ACC112 (cell line): ENCODE measurements at regions not wholly inside any gene's neighbourhood (a gene's known extent, or its start where the extent isn't known, plus 50 kb on each side); places are given as distances from the start of the nearest gene placed in this dataset.

Experiments
- H2AFZ ChIP-seq: fragments of 200-600 bp; sonication (generic); one replicate; pipeline ENCODE4 v1.6.0; 2017; ENCODE audit warnings: antibody characterized with exemption, low read length; ENCODE audit not compliant: unreplicated experiment
- H3K27ac ChIP-seq: fragments of 200-600 bp; sonication (generic); 2 replicates; pipeline ENCODE4 v1.5.1; 2014; ENCODE audit warnings: low read depth, mild to moderate bottlenecking, antibody characterized with exemption, low read length, moderate library complexity
- H3K27me3 ChIP-seq: fragments of 200-600 bp; sonication (generic); 2 replicates; pipeline ENCODE4 v1.6.1; 2014; ENCODE audit warnings: mild to moderate bottlenecking, antibody characterized with exemption, low read length, moderate library complexity, mixed read lengths; ENCODE audit not compliant: insufficient read depth
- H3K36me3 ChIP-seq: fragments of 200-600 bp; sonication (generic); 2 replicates; pipeline ENCODE4 v1.6.1; 2016; ENCODE audit warnings: mild to moderate bottlenecking, antibody characterized with exemption, low read length, moderate library complexity, mixed read lengths; ENCODE audit not compliant: insufficient read depth
- H3K4me1 ChIP-seq: fragments of 200-600 bp; sonication (generic); one replicate; pipeline ENCODE4 v1.6.1; 2016; ENCODE audit warnings: low read length, mixed read lengths; ENCODE audit not compliant: insufficient read depth, unreplicated experiment, control insufficient read depth
- H3K4me3 ChIP-seq: fragments of 200-600 bp; sonication (generic); 2 replicates; pipeline ENCODE4 v1.5.1; 2014; ENCODE audit warnings: mild to moderate bottlenecking, low read depth, low read length
- H3K79me2 ChIP-seq: fragments of 200-600 bp; sonication (generic); one replicate; pipeline ENCODE4 v1.6.0; 2016; ENCODE audit warnings: low read length; ENCODE audit not compliant: control insufficient read depth, unreplicated experiment, insufficient read depth

DNA sequence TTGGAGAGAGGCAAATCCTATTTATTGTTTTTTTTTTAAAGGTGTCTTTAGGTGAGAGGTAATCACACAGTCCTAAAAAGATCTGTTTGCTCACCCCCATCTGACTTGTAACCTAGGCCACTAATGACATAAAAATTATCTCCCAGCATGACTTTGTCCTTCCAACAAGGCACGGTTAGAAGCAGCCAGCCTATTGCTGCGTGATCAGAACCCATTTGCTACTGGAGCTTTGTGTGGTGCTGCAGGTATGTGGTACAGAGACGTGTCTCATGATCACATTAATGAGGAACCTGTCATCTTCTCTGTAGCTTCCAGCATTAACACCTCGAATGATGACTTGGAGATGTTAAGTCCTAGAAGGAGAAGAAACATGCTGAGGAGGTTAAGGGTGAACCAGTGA lies 555.8 kb upstream of the TLE4 start:
- no peak overlapping the region for H3K4me3 ChIP-seq
- no peak overlapping the region for H3K27ac ChIP-seq
- no peaks in the 10 kb centered on the region for H3K27me3 ChIP-seq
- H3K79me2 ChIP-seq = no peaks in the 10 kb centered on the region
- no peak overlapping the region for H2AFZ ChIP-seq
- peaks cover 34% of the 10 kb centered on the region for H3K4me1 ChIP-seq
- no peaks in the 10 kb centered on the region for H3K36me3 ChIP-seq

DNA sequence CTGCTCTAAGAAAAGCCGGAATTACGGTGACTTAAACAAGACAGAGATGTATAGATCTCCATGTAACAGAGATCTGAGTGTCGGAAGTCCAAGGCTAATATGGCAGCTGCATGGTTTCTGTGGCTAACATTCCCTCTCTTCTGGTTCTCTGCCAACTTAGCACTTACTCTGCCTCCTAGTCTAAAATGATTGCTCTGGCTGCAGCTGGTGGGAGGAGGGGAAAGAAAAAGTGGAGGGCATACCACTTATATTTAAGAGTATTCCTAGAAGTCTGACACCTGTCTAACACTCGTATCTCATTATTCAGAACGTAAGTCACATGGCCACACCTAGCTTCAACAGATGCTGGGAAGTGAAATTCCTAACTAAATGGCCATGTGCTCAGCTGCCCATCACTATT lies 551.5 kb upstream of the TLE4 start:
- Histone ChIP-seq H3K4me3 (no peak overlapping the region), H3K36me3 (no peaks in the 10 kb centered on the region), H2AFZ (no peak overlapping the region), H3K27me3 (no peaks in the 10 kb centered on the region), H3K4me1 (peaks cover 27% of the 10 kb centered on the region), H3K79me2 (no peaks in the 10 kb centered on the region), H3K27ac (no peak overlapping the region)

- Histone ChIP-seq H3K36me3 (no peaks in the 10 kb centered on the region), H3K4me1 (peaks cover 22% of the 10 kb centered on the region), H3K4me3 (no peak overlapping the region), H2AFZ (no peak overlapping the region), H3K27me3 (no peaks in the 10 kb centered on the region), H3K27ac (no peak overlapping the region), H3K79me2 (no peaks in the 10 kb centered on the region)
Observed at GRCh38 chr9:79021084-79021483, 550.7 kb upstream of the TLE4 start.

DNA sequence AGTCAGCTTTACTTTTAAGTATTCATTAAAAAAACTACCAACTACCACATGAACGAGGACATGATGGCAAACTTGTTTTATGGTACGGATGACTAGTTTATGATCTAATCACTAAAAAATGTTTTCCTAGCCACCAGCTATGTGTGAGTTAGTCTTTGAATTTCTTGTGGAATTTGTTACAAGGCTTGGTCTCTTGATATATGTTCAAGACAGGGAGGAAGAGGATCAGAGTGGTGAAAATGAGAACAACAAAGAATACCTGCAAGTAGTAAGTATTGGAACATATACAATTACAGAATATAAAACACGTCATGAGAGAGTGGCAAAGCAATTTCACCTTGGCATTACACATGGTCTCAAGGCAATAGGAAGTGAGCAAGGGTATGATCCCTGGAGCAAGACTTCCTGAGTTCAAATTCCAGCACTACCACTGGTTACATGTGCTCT lies 548.6 kb upstream of the TLE4 start:
- no peaks in the 10 kb centered on the region for H3K27me3 ChIP-seq
- H2AFZ ChIP-seq = peak overlapping the region; percentile 19
- H3K36me3 ChIP-seq = no peaks in the 10 kb centered on the region
- H3K79me2 ChIP-seq = no peaks in the 10 kb centered on the region
- peak overlapping the region; percentile 85 for H3K27ac ChIP-seq
- H3K4me1 ChIP-seq = peaks cover 34% of the 10 kb centered on the region
- H3K4me3 ChIP-seq = no peak overlapping the region

DNA sequence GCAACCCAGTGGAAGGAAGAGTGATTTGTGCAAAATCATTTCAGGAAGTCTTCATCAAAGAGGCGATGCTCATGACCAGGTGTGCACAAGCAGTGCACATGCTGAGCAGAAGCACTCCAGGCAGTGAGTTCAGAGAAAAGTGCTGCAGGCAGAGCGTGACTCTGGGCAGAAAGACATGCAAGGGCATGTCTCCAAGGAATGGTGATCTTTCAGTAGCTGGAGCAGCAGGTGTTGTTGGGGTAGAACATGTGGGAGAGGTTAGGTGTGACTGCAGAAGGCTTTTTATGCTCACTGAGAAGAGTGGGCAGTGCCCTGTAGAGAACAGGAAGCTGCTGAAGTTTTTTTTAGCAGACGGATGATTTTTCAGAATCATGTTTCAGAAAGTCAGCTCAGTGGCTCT lies 545.4 kb upstream of the TLE4 start:
- Histone ChIP-seq H3K4me3 (no peak overlapping the region), H3K4me1 (peaks cover 41% of the 10 kb centered on the region), H2AFZ (no peak overlapping the region), H3K27ac (no peak overlapping the region), H3K79me2 (no peaks in the 10 kb centered on the region), H3K36me3 (no peaks in the 10 kb centered on the region), H3K27me3 (no peaks in the 10 kb centered on the region)

DNA sequence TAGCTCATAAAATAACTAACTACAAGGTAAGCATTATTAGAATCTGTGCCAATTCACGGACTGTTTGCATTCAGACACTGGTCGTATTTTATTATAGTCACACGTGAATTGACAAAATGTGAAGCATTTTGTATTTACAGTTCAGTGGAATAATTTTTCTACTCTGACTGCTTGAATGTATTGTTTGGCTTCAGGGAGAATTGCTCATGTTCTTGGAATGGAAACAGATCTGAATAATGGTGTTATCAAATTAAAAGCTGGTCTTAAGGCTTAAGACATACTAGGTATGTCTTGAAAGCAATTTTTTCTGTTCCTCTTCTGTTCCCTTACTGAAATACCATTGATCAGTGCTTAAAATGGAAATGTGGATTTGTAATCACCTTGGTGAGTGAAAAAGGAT lies 543.7 kb upstream of the TLE4 start:
- Histone ChIP-seq H3K27me3 (no peaks in the 10 kb centered on the region), H3K79me2 (no peaks in the 10 kb centered on the region), H3K4me1 (peaks cover 31% of the 10 kb centered on the region), H2AFZ (peak overlapping the region; percentile 82), H3K27ac (no peak overlapping the region; the same call in 1 of the 2 replicates), H3K4me3 (peak overlapping the region; percentile 34), H3K36me3 (no peaks in the 10 kb centered on the region)

GRCh38 chr9:79034583-79034982 lies 537.2 kb upstream of the TLE4 start:
- H3K4me3 ChIP-seq = no peak overlapping the region
- no peaks in the 10 kb centered on the region for H3K4me1 ChIP-seq
- H3K27me3 ChIP-seq = no peaks in the 10 kb centered on the region
- no peaks in the 10 kb centered on the region for H3K79me2 ChIP-seq
- no peak overlapping the region for H3K27ac ChIP-seq
- no peak overlapping the region for H2AFZ ChIP-seq
- H3K36me3 ChIP-seq = no peaks in the 10 kb centered on the region

- Histone ChIP-seq H3K36me3 (no peaks in the 10 kb centered on the region), H3K27me3 (no peaks in the 10 kb centered on the region), H3K79me2 (no peaks in the 10 kb centered on the region), H3K4me1 (no peaks in the 10 kb centered on the region), H3K27ac (no peak overlapping the region), H3K4me3 (no peak overlapping the region), H2AFZ (no peak overlapping the region)
Observed at GRCh38 chr9:79037338-79037737, 534.4 kb upstream of the TLE4 start.

DNA sequence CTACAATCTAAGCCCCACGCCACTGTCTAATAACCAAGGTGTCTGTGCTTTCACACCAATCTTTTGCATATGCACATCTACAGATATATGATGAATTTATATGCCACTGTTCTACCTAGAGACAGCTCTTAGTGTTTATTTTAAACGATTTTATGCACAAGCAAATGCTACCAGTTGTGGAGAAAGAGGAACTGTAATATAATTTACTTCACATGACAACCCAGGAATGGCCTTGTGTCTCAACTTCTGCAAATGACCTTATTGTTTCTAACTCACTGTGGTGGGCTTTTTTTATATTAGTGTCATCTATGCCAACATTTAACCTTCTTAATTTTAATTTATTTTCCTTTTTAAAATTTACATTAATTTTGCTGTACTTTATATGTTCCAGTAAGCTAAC lies 531.1 kb upstream of the TLE4 start:
- H3K4me3 ChIP-seq = no peak overlapping the region
- H3K79me2 ChIP-seq = no peaks in the 10 kb centered on the region
- no peaks in the 10 kb centered on the region for H3K4me1 ChIP-seq
- H3K36me3 ChIP-seq = no peaks in the 10 kb centered on the region
- H3K27ac ChIP-seq = no peak overlapping the region
- no peaks in the 10 kb centered on the region for H3K27me3 ChIP-seq
- no peak overlapping the region for H2AFZ ChIP-seq

GRCh38 chr9:79041266-79041665 lies 530.5 kb upstream of the TLE4 start:
- H3K4me3 ChIP-seq = no peak overlapping the region
- no peaks in the 10 kb centered on the region for H3K27me3 ChIP-seq
- no peak overlapping the region for H3K27ac ChIP-seq
- H3K36me3 ChIP-seq = no peaks in the 10 kb centered on the region
- no peaks in the 10 kb centered on the region for H3K4me1 ChIP-seq
- no peak overlapping the region for H2AFZ ChIP-seq
- no peaks in the 10 kb centered on the region for H3K79me2 ChIP-seq

GRCh38 chr9:79043916-79044315 lies 527.8 kb upstream of the TLE4 start:
- Histone ChIP-seq H3K4me3 (no peak overlapping the region), H2AFZ (no peak overlapping the region), H3K79me2 (no peaks in the 10 kb centered on the region), H3K27me3 (no peaks in the 10 kb centered on the region), H3K4me1 (no peaks in the 10 kb centered on the region), H3K27ac (no peak overlapping the region), H3K36me3 (no peaks in the 10 kb centered on the region)
